Panc1 (cell line): ENCODE measurements at regions not wholly inside any gene's neighbourhood (a gene's known extent, or its start where the extent isn't known, plus 50 kb on each side); places are given as distances from the start of the nearest gene placed in this dataset.

Source experiments
- ATAC-seq: fragments of 200-7000 bp; cut with Tn5 transposase; 2 replicates; pipeline ENCODE4 v1.9.1; 2020; ENCODE audit warnings: mild to moderate bottlenecking, moderate library complexity
- BruUV-seq: library from RNA; stranded (reverse); fragments of 400-500 nt; replicated peaks from 2 replicates; lab custom pipeline; 2021; lab: Mats Ljungman, UMichigan
- CTCF ChIA-PET: fragments of 300-600 bp; sonication (Branson Sonifier 250); formaldehyde crosslinking; loops from one replicate; lab custom pipeline; 2022; ENCODE audit warnings: antibody characterized with exemption; lab: Charles Lee
- POLR2A ChIA-PET: fragments of 300-600 bp; sonication (Branson Sonifier 250); formaldehyde crosslinking; loops from one replicate; lab custom pipeline; 2022; ENCODE audit warnings: antibody characterized with exemption; lab: Charles Lee
- DNase-seq: peaks from one replicate; pipeline ENCODE4 v3.0.0-alpha.2; 2010; ENCODE audit warnings: low read depth, low spot score
- H3K27ac ChIP-seq: 2 replicates; pipeline ENCODE4 v1.5.1; 2011; ENCODE audit warnings: mild to moderate bottlenecking, low read length, inconsistent platforms
- H3K27me3 ChIP-seq: fragments of 200-500 bp; sonication (Bioruptor generic); 2 replicates; pipeline ENCODE4 v1.6.0; 2014; ENCODE audit warnings: low read length, inconsistent platforms; ENCODE audit not compliant: control insufficient read depth, insufficient read depth
- H3K36me3 ChIP-seq: fragments of 200-500 bp; sonication (Bioruptor generic); 2 replicates; pipeline ENCODE4 v1.5.1; 2014; ENCODE audit warnings: inconsistent platforms, mild to moderate bottlenecking, low read length, moderate library complexity; ENCODE audit not compliant: control insufficient read depth, insufficient read depth
- H3K4me1 ChIP-seq: 2 replicates; pipeline ENCODE4 v1.5.1; 2011; ENCODE audit warnings: inconsistent platforms, mild to moderate bottlenecking, low read length, moderate library complexity; ENCODE audit not compliant: control insufficient read depth, insufficient read depth
- H3K4me3 ChIP-seq, 2 experiments: 2 replicates each; pipeline ENCODE4 v1.5.1; 2011 to 2012; ENCODE audit warnings: low read depth in 2 of 2, low read length in 2 of 2, mild to moderate bottlenecking in 2 of 2, inconsistent platforms in 1 of 2, moderate library complexity in 1 of 2
- H3K9me3 ChIP-seq: fragments of 200-500 bp; sonication (Bioruptor generic); 2 replicates; pipeline ENCODE4 v1.5.1; 2014; ENCODE audit warnings: low read depth, mild to moderate bottlenecking, inconsistent platforms, low read length, moderate library complexity; ENCODE audit not compliant: control insufficient read depth, insufficient read depth
- CTCF ChIP-seq: fragments of 450-650 bp; IDR thresholded peaks from 2 replicates; pipeline ENCODE4 v1.5.1; 2017; ENCODE audit warnings: mild to moderate bottlenecking
- POLR2AphosphoS5 ChIP-seq: IDR thresholded peaks from 2 replicates; pipeline ENCODE4 v1.6.1; 2012; ENCODE audit warnings: mild to moderate bottlenecking, low read depth, low read length, moderate library complexity
- REST ChIP-seq, 2 experiments: IDR thresholded peaks; 2 replicates each; pipeline ENCODE4 v1.6.1; 2011 to 2012; ENCODE audit warnings: low read depth in 2 of 2, control low read depth in 1 of 2, low read length in 1 of 2, mild to moderate bottlenecking in 1 of 2, moderate library complexity in 1 of 2; ENCODE audit not compliant: insufficient read depth in 1 of 2
- SIN3A ChIP-seq: IDR thresholded peaks from 2 replicates; pipeline ENCODE4 v1.6.1; 2012; ENCODE audit warnings: low read depth, mild to moderate bottlenecking, low read length, moderate library complexity, borderline replicate concordance; ENCODE audit not compliant: insufficient read depth
- TCF7L2 ChIP-seq: IDR thresholded peaks from 2 replicates; pipeline ENCODE4 v1.6.1; 2011; ENCODE audit warnings: mild to moderate bottlenecking, low read depth, low read length, inconsistent platforms
- in situ Hi-C: cut with HindIII; loops from 2 replicates; pipeline ENCODE4 v1.10.0; 2016; ENCODE audit warnings: low sequenced_read_pairs, low pct_unique_long_range_greater_than_20kb
- intact Hi-C: fragments of 100-400 bp; cut with micrococcal nuclease; formaldehyde crosslinking; loops from one replicate; pipeline ENCODE4 v1.10.0; 2022; ENCODE audit not compliant: unreplicated experiment

- intact Hi-C loops, result no loop called here
- ATAC-seq (peak; percentile 65; the same call in 1 of the 2 replicates), DNase-seq (no peak)
- no peaks in the 10 kb centered on the region for H3K9me3 ChIP-seq
- no peak overlapping the region for H3K4me3 ChIP-seq
- ChIA-PET CTCF (interaction anchor here (0.7 kb wide), 2 partner anchors 307 to 927 kb away, joined by 5 to 6 read pairs; no protein-coding TSS in a partner anchor), POLR2A (interaction anchor here (0.7 kb wide), 1 partner anchor 771 kb away, joined by 5 read pairs; no protein-coding TSS in a partner anchor)
- H3K27ac ChIP-seq, result no peak overlapping the region
- BruUV-seq, result no TSS peak
- TF ChIP-seq POLR2AphosphoS5 (no peak), TCF7L2 (no peak), REST (IDR thresholded peaks at IDR 0.05; ENCODE audit: insufficient read depth in 1 of 2, low read depth in 2 of 2, low read length in 1 of 2) (no peak), SIN3A (no peak), CTCF (no peak)
- in situ Hi-C loops, result no loop called here
- no peaks in the 10 kb centered on the region for H3K27me3 ChIP-seq
- H3K36me3 ChIP-seq, result no peaks in the 10 kb centered on the region
- no peaks in the 10 kb centered on the region for H3K4me1 ChIP-seq
Measured at GRCh38 chr12:46998811-46999368, 80.5 kb upstream of the PCED1B start.

- no peaks in the 10 kb centered on the region for H3K36me3 ChIP-seq
- CTCF ChIA-PET, result no interaction called here
- in situ Hi-C loops (no loop called here), intact Hi-C loops (no loop called here)
- no peak for ATAC-seq
- POLR2A ChIA-PET, result interaction anchor here (0.6 kb wide), 1 partner anchor 122 kb away, joined by 4 read pairs; no protein-coding TSS in a partner anchor
- TF ChIP-seq REST (IDR thresholded peaks at IDR 0.05; ENCODE audit: insufficient read depth in 1 of 2, low read depth in 2 of 2, low read length in 1 of 2), result no peak
- TF ChIP-seq TCF7L2, result no peak
- TF ChIP-seq SIN3A, result no peak
- TF ChIP-seq CTCF, result no peak
- H3K4me1 ChIP-seq, result no peaks in the 10 kb centered on the region
- H3K9me3 ChIP-seq, result no peaks in the 10 kb centered on the region
- no peak overlapping the region for H3K4me3 ChIP-seq
- no TSS peak for BruUV-seq
- H3K27me3 ChIP-seq, result no peaks in the 10 kb centered on the region; the same call in none of the 2 replicates
- no peak for DNase-seq
- H3K27ac ChIP-seq, result no peak overlapping the region
Measured at GRCh38 chr12:47004634-47005033, 74.8 kb upstream of the PCED1B start.
